Tibial nerve (tissue), 4 donors: ENCODE measurements at regions not wholly inside any gene's neighbourhood (a gene's known extent, or its start where the extent isn't known, plus 50 kb on each side); places are given as distances from the start of the nearest gene placed in this dataset.
A peak's percentile ranks its signal among the peaks of the same experiment; 100 is the strongest.
"Not testable (repeated sequence)": the region's sequence is repeated elsewhere in the genome, so short reads cannot be mapped to it uniquely, and the experiment has no call there.

Experiments
- DNase-seq, 2 donors: peaks; one replicate each; pipeline ENCODE4 v3.0.0-alpha.2; 2019; ENCODE audit warnings: low spot score in 2 of 2
- H3K27ac ChIP-seq, 4 donors: fragments of 200-600 bp; sonication (generic) in 3 of 4; one replicate each; pipeline ENCODE4 v1.5.1; 2017 to 2019; ENCODE audit warnings: mild to moderate bottlenecking in 1 of 4
- H3K27me3 ChIP-seq, 2 donors: fragments of 200-600 bp; sonication (generic) in 1 of 2; one replicate each; pipeline versions ENCODE4 v1.5.1 to v1.6.0; 2017 to 2019
- H3K36me3 ChIP-seq, 3 donors: fragments of 200-600 bp; sonication (generic); one replicate each; pipeline ENCODE4 v1.5.1; 2018 to 2019
- H3K4me1 ChIP-seq, 4 donors: fragments of 200-600 bp; sonication (generic) in 3 of 4; one replicate each; pipeline ENCODE4 v1.5.1; 2017 to 2019
- H3K4me3 ChIP-seq, 4 donors: fragments of 200-600 bp; sonication (generic) in 3 of 4; one replicate each; pipeline ENCODE4 v1.5.1; 2017 to 2019; ENCODE audit warnings: mild to moderate bottlenecking in 1 of 4, moderate library complexity in 1 of 4
- H3K9me3 ChIP-seq, 4 donors: fragments of 200-600 bp; sonication (generic) in 3 of 4; one replicate each; pipeline ENCODE4 v1.5.1; 2017 to 2019
- EP300 ChIP-seq, 2 donors: sonication (generic); formaldehyde crosslinking; IDR thresholded peaks; one replicate each; pipeline ENCODE4 v1.6.1; 2017; ENCODE audit warnings: antibody characterized with exemption in 2 of 2, mild to moderate bottlenecking in 1 of 2
- POLR2A ChIP-seq, 2 donors: fragments of 450-650 bp; IDR thresholded peaks; one replicate each; pipeline ENCODE4 v1.6.1; 2017; ENCODE audit warnings: antibody characterized with exemption in 2 of 2, mild to moderate bottlenecking in 2 of 2, moderate library complexity in 2 of 2
- WGBS, 2 donors: methylation state at CpG; one replicate each; pipeline ENCODE4 v1.1.5; 2018; 5-methylcytosine and 5-hydroxymethylcytosine counted together
- TF ChIP-seq, protein P1 (sequence below), 5 experiments: fragments of 200-600 bp in 3 of 5; fragments of 450-650 bp in 2 of 5; sonication (generic) in 3 of 5; IDR thresholded peaks; one replicate each; pipeline ENCODE4 v1.5.1; 2016 to 2019; ENCODE audit warnings: antibody characterized with exemption in 5 of 5, mild to moderate bottlenecking in 3 of 5, moderate library complexity in 2 of 5

DNA sequence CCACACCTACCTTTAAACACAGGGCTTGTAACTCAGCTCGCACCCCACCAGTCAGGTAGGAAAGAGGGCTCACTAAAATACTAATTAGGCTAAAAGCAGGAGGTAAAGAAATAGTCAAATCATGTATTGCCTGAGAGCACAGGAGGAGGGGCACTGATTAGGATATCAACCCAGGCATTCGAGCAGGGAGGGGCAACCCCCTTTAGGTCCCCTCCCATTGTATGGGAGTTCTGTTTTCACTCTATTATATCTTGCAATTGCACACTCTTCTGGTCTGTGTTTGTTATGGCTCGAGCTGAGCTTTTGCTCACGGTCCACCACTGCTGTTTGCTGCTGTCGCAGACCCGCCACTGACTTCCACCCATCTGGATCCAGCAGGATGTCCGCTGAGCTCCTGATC, 657.2 kb downstream of the PRIM2 start:
- Histone ChIP-seq H3K4me1 (no peaks in the 10 kb centered on the region), H3K9me3 (peaks cover 0 to 4% (median 0%) of the 10 kb centered on the region in 4 donors), H3K36me3 (no peaks in the 10 kb centered on the region), H3K4me3 (no peak overlapping the region), H3K27ac (no peak overlapping the region), H3K27me3 (no peaks in the 10 kb centered on the region)
- TF ChIP-seq, protein P1, sequence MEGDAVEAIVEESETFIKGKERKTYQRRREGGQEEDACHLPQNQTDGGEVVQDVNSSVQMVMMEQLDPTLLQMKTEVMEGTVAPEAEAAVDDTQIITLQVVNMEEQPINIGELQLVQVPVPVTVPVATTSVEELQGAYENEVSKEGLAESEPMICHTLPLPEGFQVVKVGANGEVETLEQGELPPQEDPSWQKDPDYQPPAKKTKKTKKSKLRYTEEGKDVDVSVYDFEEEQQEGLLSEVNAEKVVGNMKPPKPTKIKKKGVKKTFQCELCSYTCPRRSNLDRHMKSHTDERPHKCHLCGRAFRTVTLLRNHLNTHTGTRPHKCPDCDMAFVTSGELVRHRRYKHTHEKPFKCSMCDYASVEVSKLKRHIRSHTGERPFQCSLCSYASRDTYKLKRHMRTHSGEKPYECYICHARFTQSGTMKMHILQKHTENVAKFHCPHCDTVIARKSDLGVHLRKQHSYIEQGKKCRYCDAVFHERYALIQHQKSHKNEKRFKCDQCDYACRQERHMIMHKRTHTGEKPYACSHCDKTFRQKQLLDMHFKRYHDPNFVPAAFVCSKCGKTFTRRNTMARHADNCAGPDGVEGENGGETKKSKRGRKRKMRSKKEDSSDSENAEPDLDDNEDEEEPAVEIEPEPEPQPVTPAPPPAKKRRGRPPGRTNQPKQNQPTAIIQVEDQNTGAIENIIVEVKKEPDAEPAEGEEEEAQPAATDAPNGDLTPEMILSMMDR (IDR thresholded peaks at IDR 0.05) = no peak
- TF ChIP-seq POLR2A (IDR thresholded peaks at IDR 0.05) = no peak
- no peak for TF ChIP-seq EP300 (IDR thresholded peaks at IDR 0.05)
- WGBS, 2 donors = 89% methylated on average over 7 of the region's 7 CpGs
- DNase-seq = no peak

GRCh38 chr6:57975127-57975526, 657.7 kb downstream of the PRIM2 start:
- not testable (repeated sequence) for H3K4me3 ChIP-seq, H3K36me3 ChIP-seq, H3K9me3 ChIP-seq, DNase-seq, H3K4me1 ChIP-seq, H3K27ac ChIP-seq, H3K27me3 ChIP-seq
- WGBS, 2 donors = 96% methylated on average over 10 of the region's 10 CpGs

DNA sequence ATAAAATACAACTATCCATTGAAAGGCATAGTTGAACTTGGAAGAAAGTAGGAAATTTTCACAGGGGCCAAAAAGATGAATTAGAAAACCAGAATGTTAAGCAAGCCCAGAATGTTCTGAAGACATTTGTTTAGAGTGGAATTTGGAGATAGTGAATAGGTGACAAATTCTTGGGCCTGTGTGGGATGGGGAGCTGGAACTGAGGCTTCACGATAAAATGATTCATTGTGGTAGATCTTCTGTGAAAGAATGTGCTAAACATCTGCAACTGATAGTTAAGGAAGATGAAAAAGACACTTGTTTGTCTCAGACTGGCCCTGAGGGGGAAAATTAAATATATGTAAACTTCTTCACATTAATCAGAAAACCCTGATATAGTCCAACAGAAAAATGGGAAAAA, 658.9 kb downstream of the PRIM2 start:
- 33 to 36% methylated on average over 1 of the region's 1 CpG for WGBS, 2 donors
- not testable (repeated sequence) for H3K9me3 ChIP-seq, H3K27me3 ChIP-seq, DNase-seq, H3K4me1 ChIP-seq, H3K36me3 ChIP-seq, H3K27ac ChIP-seq, H3K4me3 ChIP-seq

DNA sequence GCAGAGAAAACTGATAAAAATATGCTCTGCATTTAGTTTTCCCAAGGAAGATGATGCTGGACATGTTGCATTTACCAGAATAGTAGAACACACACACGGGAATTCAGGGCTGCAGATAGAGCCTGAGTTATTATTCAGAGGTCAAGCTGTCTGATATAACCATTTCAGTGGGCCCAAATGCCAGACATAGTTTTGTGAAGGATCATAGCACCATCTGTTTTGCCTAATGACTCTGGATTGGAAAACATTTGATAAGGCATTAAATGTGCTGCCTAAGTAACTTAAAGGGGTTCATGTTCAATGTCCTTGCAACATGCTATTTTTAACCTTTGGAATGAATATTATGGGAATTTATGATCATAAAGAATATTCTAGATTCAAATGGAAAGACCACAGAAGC, 666.2 kb downstream of the PRIM2 start:
- H3K27me3 ChIP-seq, DNase-seq, H3K4me3 ChIP-seq, H3K27ac ChIP-seq, H3K9me3 ChIP-seq, H3K4me1 ChIP-seq, H3K36me3 ChIP-seq: not testable (repeated sequence)
- 15 to 27% methylated on average over 1 of the region's 1 CpG for WGBS, 2 donors

GRCh38 chr6:57984575-57984974, 667.1 kb downstream of the PRIM2 start:
- not testable (repeated sequence) for H3K27ac ChIP-seq, H3K9me3 ChIP-seq, H3K4me3 ChIP-seq, H3K4me1 ChIP-seq, H3K36me3 ChIP-seq, H3K27me3 ChIP-seq, DNase-seq
- WGBS, 2 donors = 50 to 69% methylated on average over 3 of the region's 3 CpGs

GRCh38 chr6:57985734-57986133, 668.3 kb downstream of the PRIM2 start:
- peak in 1 of 2 donors; percentile 23 for TF ChIP-seq EP300 (IDR thresholded peaks at IDR 0.05)

DNA sequence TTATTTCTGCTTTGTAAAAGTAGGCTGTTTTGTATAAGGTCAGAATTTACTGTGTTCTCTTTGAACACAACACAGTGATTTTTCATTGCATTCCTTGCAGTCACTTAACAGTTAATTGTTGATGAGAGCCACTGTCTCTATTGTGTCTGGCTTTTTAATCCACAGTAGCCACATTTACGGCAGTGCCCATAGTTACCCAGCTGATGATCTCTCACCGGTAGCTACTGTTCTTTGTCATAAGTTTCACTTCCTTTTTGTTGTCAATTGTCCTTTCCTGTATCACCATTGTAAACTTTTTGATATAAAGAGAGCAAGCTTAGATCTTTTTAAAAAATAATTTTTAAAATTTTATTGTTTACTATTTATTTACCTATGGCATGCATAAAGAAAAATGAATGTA, 669.2 kb downstream of the PRIM2 start:
- not testable (repeated sequence) for H3K4me1 ChIP-seq, H3K9me3 ChIP-seq, H3K27ac ChIP-seq, DNase-seq, H3K4me3 ChIP-seq, H3K27me3 ChIP-seq, H3K36me3 ChIP-seq
- WGBS, 2 donors = 13 to 17% methylated on average over 2 of the region's 2 CpGs

More at GRCh38 chr6:57985734-57986133, 668.3 kb downstream of the PRIM2 start:
- DNase-seq = peak in 1 of 2 donors; percentile 8
- not testable (repeated sequence) for H3K9me3 ChIP-seq, H3K4me1 ChIP-seq, H3K27ac ChIP-seq, H3K36me3 ChIP-seq, H3K4me3 ChIP-seq, H3K27me3 ChIP-seq
- WGBS, 2 donors = 54 to 57% methylated on average over 4 of the region's 4 CpGs

DNA sequence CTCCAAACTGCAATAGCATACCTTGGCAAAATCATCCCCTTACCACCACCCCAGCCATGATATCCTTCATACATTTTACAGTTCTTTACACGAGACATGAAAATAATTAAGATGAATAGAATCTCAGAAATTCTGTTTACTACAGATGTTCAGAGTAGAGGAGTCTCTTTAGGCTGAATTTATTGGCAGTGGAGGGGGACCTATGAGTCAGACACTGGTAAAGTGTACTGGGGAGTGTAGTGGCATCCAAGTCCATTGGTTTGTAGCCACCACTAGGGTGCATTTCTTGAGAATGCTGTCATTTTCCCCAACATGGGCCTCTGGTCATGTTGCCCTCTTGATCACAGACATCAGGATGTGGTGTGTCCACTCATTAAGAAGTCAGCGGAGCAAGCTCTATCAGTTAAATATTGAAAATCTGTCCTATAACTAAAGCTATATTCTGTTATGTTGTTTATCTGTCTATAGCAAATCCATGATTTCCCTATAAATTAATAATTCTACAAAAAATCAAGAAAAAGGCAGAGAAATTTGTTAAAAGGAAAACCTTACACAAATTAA, 672.2 kb downstream of the PRIM2 start:
- H3K27ac ChIP-seq, DNase-seq, H3K4me3 ChIP-seq, H3K4me1 ChIP-seq, H3K9me3 ChIP-seq, H3K27me3 ChIP-seq, H3K36me3 ChIP-seq: not testable (repeated sequence)
- 47 to 62% methylated on average over 2 of the region's 2 CpGs for WGBS, 2 donors

DNA sequence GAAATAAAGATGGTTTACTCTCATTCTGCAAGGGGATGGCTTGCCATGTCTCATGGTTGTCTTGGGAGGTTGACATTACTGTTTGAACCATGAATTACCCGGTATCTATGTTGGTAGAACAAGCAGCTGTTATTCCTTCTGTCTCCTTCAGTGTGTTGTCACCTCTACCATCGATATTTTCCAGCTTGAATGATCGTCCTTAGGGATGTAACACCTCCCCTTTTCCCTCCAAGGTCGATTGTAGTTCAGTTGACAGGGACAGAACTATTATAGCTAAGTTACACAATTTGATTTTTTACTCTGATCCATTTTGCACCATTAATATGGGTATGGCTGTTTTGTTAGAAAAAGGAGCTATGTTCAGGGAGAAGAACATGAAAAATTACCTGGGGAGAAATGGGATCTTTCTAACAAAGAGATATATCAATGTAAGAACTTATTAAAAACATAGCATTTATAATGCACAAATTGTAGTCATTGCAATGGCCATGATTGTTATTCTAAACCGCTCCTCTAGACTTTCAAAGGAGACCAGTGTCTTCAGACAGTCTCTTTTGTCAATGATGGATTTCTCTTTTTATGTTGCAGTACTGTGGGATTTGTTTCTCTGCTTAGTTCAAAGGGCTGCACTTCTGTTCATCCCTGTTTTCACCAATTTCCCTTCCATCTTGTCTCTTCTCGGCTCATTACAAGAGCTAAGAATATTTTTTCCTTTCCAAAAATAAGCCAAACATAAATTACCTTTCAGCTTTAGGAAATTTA, 681.6 kb downstream of the PRIM2 start:
- H3K4me1 ChIP-seq, H3K27me3 ChIP-seq, H3K9me3 ChIP-seq, H3K36me3 ChIP-seq, H3K27ac ChIP-seq, DNase-seq, H3K4me3 ChIP-seq: not testable (repeated sequence)
- 52 to 57% methylated on average over 6 of the region's 6 CpGs for WGBS, 2 donors

GRCh38 chr6:58000233-58000632, 682.8 kb downstream of the PRIM2 start:
- H3K4me1 ChIP-seq, H3K36me3 ChIP-seq, H3K27me3 ChIP-seq, H3K4me3 ChIP-seq, DNase-seq, H3K9me3 ChIP-seq, H3K27ac ChIP-seq: not testable (repeated sequence)
- WGBS, 2 donors = 78 to 81% methylated on average over 6 of the region's 6 CpGs

DNA sequence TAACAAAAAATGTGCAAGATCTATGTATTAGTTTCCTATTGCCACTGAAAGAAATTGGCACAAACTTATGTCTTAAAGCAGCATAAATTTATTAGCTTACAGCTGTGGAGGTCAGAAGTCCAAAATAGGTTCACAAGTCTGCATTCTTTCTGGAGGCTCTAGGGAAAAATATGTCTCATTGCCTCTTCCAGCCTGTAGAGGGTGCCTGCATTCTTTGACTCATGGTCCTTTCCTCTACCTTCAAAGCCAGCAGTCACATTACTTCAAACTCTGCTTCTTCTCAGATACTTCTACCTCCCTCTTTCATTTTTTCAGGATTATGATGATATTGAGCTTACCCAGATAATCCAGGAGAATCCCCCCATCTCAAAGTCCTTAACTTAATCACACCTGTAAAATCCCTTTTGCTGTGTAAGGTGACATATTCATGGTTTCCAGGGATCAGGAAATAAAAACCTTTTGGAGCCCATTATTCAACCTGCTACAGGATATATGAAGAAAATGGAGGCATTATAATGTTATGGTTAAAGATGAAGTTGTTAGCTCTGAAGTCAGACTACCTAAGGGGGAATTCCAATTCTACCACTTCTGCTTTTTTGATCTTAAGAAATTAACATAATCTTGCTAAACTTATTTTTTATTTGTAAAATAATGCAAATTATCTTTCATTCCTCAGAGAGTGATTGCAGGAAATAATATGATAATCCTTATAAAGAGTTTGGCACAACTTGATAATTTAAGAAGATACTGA, 686.2 kb downstream of the PRIM2 start:
- not testable (repeated sequence) for H3K4me1 ChIP-seq, H3K4me3 ChIP-seq, H3K27me3 ChIP-seq, DNase-seq, H3K36me3 ChIP-seq, H3K27ac ChIP-seq, H3K9me3 ChIP-seq

DNA sequence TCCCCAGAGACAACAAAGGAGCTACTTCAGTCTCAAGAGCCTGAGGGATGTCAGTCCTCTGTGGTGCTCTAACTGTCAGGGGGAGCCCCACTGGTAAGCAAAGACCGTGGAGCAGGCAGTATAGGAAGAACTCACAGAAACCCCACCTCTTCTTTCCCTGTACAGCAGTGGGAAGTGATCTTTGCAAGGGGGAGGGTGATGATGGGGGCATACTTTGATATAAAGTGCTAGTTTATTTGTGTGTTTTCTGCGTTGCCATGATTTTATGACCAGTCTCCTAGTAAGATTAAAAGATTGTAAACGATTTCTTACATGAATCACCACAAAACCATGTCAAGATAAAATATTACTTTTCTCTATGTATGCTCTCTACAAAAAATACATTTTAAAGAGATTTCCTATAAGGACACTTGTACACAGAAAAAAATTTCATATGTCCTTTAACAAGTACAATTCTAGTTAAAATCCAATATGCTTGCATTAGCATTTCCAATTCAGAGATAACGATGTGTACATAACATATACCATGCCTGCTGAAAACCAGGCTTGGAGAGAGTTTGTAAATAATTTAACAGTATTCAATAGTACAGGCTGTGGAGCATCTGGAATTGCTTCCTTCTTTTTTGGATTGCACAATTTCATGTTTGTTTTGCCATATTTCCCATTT, 690.0 kb downstream of the PRIM2 start:
- not testable (repeated sequence) for H3K9me3 ChIP-seq, H3K4me3 ChIP-seq, DNase-seq, H3K27me3 ChIP-seq, H3K27ac ChIP-seq, H3K36me3 ChIP-seq, H3K4me1 ChIP-seq
- 55 to 67% methylated on average over 4 of the region's 4 CpGs for WGBS, 2 donors
